Lower lobe of right lung (tissue), 2 donors: ENCODE measurements at regions not wholly inside any gene's neighbourhood (a gene's known extent, or its start where the extent isn't known, plus 50 kb on each side); places are given as distances from the start of the nearest gene placed in this dataset.

ENCODE experiments used
- ATAC-seq, 2 donors: fragments of 200-7000 bp; cut with Tn5 transposase; one replicate each; pipeline ENCODE4 v1.9.1; 2020 to 2022; ENCODE audit warnings: mild to moderate bottlenecking in 2 of 2, moderate library complexity in 2 of 2
- DNase-seq: peaks from one replicate; pipeline ENCODE4 v3.0.0-alpha.2; 2020
- H3K27ac ChIP-seq: fragments of 200-600 bp; one replicate; pipeline ENCODE4 v1.8.0; 2022
- H3K27me3 ChIP-seq: fragments of 200-600 bp; one replicate; pipeline ENCODE4 v1.8.0; 2022; ENCODE audit warnings: low read depth
- H3K36me3 ChIP-seq: fragments of 200-600 bp; one replicate; pipeline ENCODE4 v1.8.0; 2022; ENCODE audit warnings: mild to moderate bottlenecking
- H3K4me1 ChIP-seq: fragments of 200-600 bp; one replicate; pipeline ENCODE4 v1.8.0; 2022
- H3K4me3 ChIP-seq: fragments of 200-600 bp; one replicate; pipeline ENCODE4 v1.8.0; 2022; ENCODE audit warnings: mild to moderate bottlenecking
- H3K9me3 ChIP-seq: fragments of 200-600 bp; one replicate; pipeline ENCODE4 v1.8.0; 2022
- CTCF ChIP-seq: fragments of 200-600 bp; IDR thresholded peaks from one replicate; pipeline ENCODE4 v1.8.0; 2022; ENCODE audit warnings: antibody characterized with exemption, mild to moderate bottlenecking
- intact Hi-C: fragments of 100-400 bp; cut with DNase I; formaldehyde crosslinking; loops from one replicate; pipeline ENCODE4 v1.11.0; 2022
- donor health status: DM: no; HTN: yes; CAD: no; lungs with severe emphysema.

GRCh38 chr4:4607336-4608213 is 65.7 kb upstream of the STX18 start:
- intact Hi-C loops = no loop called here
- TF ChIP-seq CTCF = no peak
- ATAC-seq = no peak

GRCh38 chr4:4606321-4606720 is 64.5 kb upstream of the STX18 start:
- ATAC-seq (no peak), DNase-seq (no peak)
- intact Hi-C loops = no loop called here
- Histone ChIP-seq H3K27me3 (no peaks in the 10 kb centered on the region), H3K36me3 (no peaks in the 10 kb centered on the region), H3K4me1 (no peaks in the 10 kb centered on the region), H3K9me3 (no peaks in the 10 kb centered on the region), H3K4me3 (no peak overlapping the region), H3K27ac (no peak overlapping the region)
- no peak for TF ChIP-seq CTCF

More at GRCh38 chr4:4607336-4608213, 65.7 kb upstream of the STX18 start:
- no peaks in the 10 kb centered on the region for H3K9me3 ChIP-seq
- H3K4me1 ChIP-seq = no peaks in the 10 kb centered on the region
- H3K36me3 ChIP-seq = no peaks in the 10 kb centered on the region
- no peak overlapping the region for H3K27ac ChIP-seq
- no peak for DNase-seq
- H3K27me3 ChIP-seq = no peaks in the 10 kb centered on the region
- H3K4me3 ChIP-seq = no peak overlapping the region

GRCh38 chr4:4605849-4606248 is 64.0 kb upstream of the STX18 start:
- Histone ChIP-seq H3K9me3 (no peaks in the 10 kb centered on the region), H3K4me1 (no peaks in the 10 kb centered on the region), H3K27me3 (no peaks in the 10 kb centered on the region), H3K27ac (no peak overlapping the region), H3K36me3 (no peaks in the 10 kb centered on the region), H3K4me3 (no peak overlapping the region)
- intact Hi-C loops = no loop called here
- ATAC-seq (no peak), DNase-seq (no peak)
- TF ChIP-seq CTCF = no peak

GRCh38 chr4:4603592-4603991 is 61.7 kb upstream of the STX18 start:
- no peaks in the 10 kb centered on the region for H3K36me3 ChIP-seq
- no peak overlapping the region for H3K27ac ChIP-seq
- H3K4me1 ChIP-seq = no peaks in the 10 kb centered on the region
- no peak for TF ChIP-seq CTCF
- ATAC-seq (no peak), DNase-seq (no peak)
- no peaks in the 10 kb centered on the region for H3K9me3 ChIP-seq
- no peak overlapping the region for H3K4me3 ChIP-seq
- H3K27me3 ChIP-seq = no peaks in the 10 kb centered on the region
- intact Hi-C loops = no loop called here

GRCh38 chr4:4603067-4603466 is 61.2 kb upstream of the STX18 start:
- Histone ChIP-seq H3K36me3 (no peaks in the 10 kb centered on the region), H3K27ac (no peak overlapping the region), H3K27me3 (no peaks in the 10 kb centered on the region), H3K4me3 (no peak overlapping the region), H3K9me3 (no peaks in the 10 kb centered on the region), H3K4me1 (no peaks in the 10 kb centered on the region)
- ATAC-seq (no peak), DNase-seq (no peak)
- no peak for TF ChIP-seq CTCF
- intact Hi-C loops = no loop called here
